ENCODE measurements at regions not wholly inside any gene's neighbourhood (a gene's known extent, or its start where the extent isn't known, plus 50 kb on each side); places are given as distances from the start of the nearest gene placed in this dataset.

GRCh38 chr7:19928247-19928646 lies 154.8 kb upstream of the TMEM196 start:
- CTCF ChIA-PET: no interaction called here
- no peak for DNase-seq (ENCODE audit: extremely low spot score)
- TF ChIP-seq NFRKB (IDR thresholded peaks at IDR 0.05): no peak
- no peak for TF ChIP-seq FOXM1 (IDR thresholded peaks at IDR 0.05; ENCODE audit: borderline replicate concordance)
- no peak for TF ChIP-seq FOXA1 (IDR thresholded peaks at IDR 0.05)
- TF ChIP-seq HDGF (IDR thresholded peaks at IDR 0.05; ENCODE audit: borderline replicate concordance): no peak
- TF ChIP-seq L3MBTL2 (conservative IDR thresholded peaks at IDR 0.05): no peak
- TF ChIP-seq ZNF384 (IDR thresholded peaks at IDR 0.05): no peak
- no peak for TF ChIP-seq BHLHE40 (IDR thresholded peaks at IDR 0.05; ENCODE audit: borderline replicate concordance)
- no peak for TF ChIP-seq FOXK2 (IDR thresholded peaks at IDR 0.05)
- TF ChIP-seq TARDBP (IDR thresholded peaks at IDR 0.05): no peak
- TF ChIP-seq SP1 (IDR thresholded peaks at IDR 0.05): no peak
- no peak for TF ChIP-seq LEF1 (IDR thresholded peaks at IDR 0.05; ENCODE audit: borderline replicate concordance)
- no peak for TF ChIP-seq PKNOX1 (IDR thresholded peaks at IDR 0.05)
- no peak for TF ChIP-seq ELF4 (IDR thresholded peaks at IDR 0.05)
- no peak for TF ChIP-seq ARNT (IDR thresholded peaks at IDR 0.05)
- no peak for TF ChIP-seq CTBP1 (IDR thresholded peaks at IDR 0.05; ENCODE audit: borderline replicate concordance)
- no peak for TF ChIP-seq SUZ12 (IDR thresholded peaks at IDR 0.05)
- POLR2A ChIA-PET: no interaction called here

GRCh38 chr7:19920705-19921104 lies 147.3 kb upstream of the TMEM196 start:
- ChIA-PET CTCF (no interaction called here), POLR2A (no interaction called here)
- DNase-seq (ENCODE audit: extremely low spot score): no peak
- no peak for TF ChIP-seq HDGF (IDR thresholded peaks at IDR 0.05; ENCODE audit: borderline replicate concordance)

GRCh38 chr7:19920166-19920565 lies 146.7 kb upstream of the TMEM196 start:
- DNase-seq (ENCODE audit: extremely low spot score): no peak
- no peak for TF ChIP-seq SP1 (IDR thresholded peaks at IDR 0.05)
- no peak for TF ChIP-seq FOXM1 (IDR thresholded peaks at IDR 0.05; ENCODE audit: borderline replicate concordance)
- no peak for TF ChIP-seq CTBP1 (IDR thresholded peaks at IDR 0.05; ENCODE audit: borderline replicate concordance)
- no peak for TF ChIP-seq PKNOX1 (IDR thresholded peaks at IDR 0.05)
- no peak for TF ChIP-seq SUZ12 (IDR thresholded peaks at IDR 0.05)
- TF ChIP-seq ZNF384 (IDR thresholded peaks at IDR 0.05): no peak
- TF ChIP-seq LEF1 (IDR thresholded peaks at IDR 0.05; ENCODE audit: borderline replicate concordance): no peak
- no peak for TF ChIP-seq ELF4 (IDR thresholded peaks at IDR 0.05)
- TF ChIP-seq TARDBP (IDR thresholded peaks at IDR 0.05): no peak
- TF ChIP-seq BHLHE40 (IDR thresholded peaks at IDR 0.05; ENCODE audit: borderline replicate concordance): no peak
- TF ChIP-seq HDGF (IDR thresholded peaks at IDR 0.05; ENCODE audit: borderline replicate concordance): no peak
- no peak for TF ChIP-seq FOXK2 (IDR thresholded peaks at IDR 0.05)
- no peak for TF ChIP-seq NFRKB (IDR thresholded peaks at IDR 0.05)
- no peak for TF ChIP-seq ARNT (IDR thresholded peaks at IDR 0.05)
- no peak for TF ChIP-seq FOXA1 (IDR thresholded peaks at IDR 0.05)
- TF ChIP-seq L3MBTL2 (conservative IDR thresholded peaks at IDR 0.05): no peak
- ChIA-PET CTCF (no interaction called here), POLR2A (no interaction called here)

- ChIA-PET CTCF (no interaction called here), POLR2A (no interaction called here)
- TF ChIP-seq ZNF384 (IDR thresholded peaks at IDR 0.05): no peak
- no peak for TF ChIP-seq LEF1 (IDR thresholded peaks at IDR 0.05; ENCODE audit: borderline replicate concordance)
- TF ChIP-seq ELF4 (IDR thresholded peaks at IDR 0.05): no peak
- TF ChIP-seq L3MBTL2 (conservative IDR thresholded peaks at IDR 0.05): no peak
- TF ChIP-seq FOXK2 (IDR thresholded peaks at IDR 0.05): no peak
- no peak for TF ChIP-seq SP1 (IDR thresholded peaks at IDR 0.05)
- TF ChIP-seq ARNT (IDR thresholded peaks at IDR 0.05): no peak
- no peak for TF ChIP-seq NFRKB (IDR thresholded peaks at IDR 0.05)
- TF ChIP-seq HDGF (IDR thresholded peaks at IDR 0.05; ENCODE audit: borderline replicate concordance): no peak
- TF ChIP-seq TARDBP (IDR thresholded peaks at IDR 0.05): no peak
- no peak for TF ChIP-seq FOXM1 (IDR thresholded peaks at IDR 0.05; ENCODE audit: borderline replicate concordance)
- no peak for TF ChIP-seq SUZ12 (IDR thresholded peaks at IDR 0.05)
- TF ChIP-seq PKNOX1 (IDR thresholded peaks at IDR 0.05): no peak
- TF ChIP-seq CTBP1 (IDR thresholded peaks at IDR 0.05; ENCODE audit: borderline replicate concordance): no peak
- TF ChIP-seq FOXA1 (IDR thresholded peaks at IDR 0.05): no peak
- DNase-seq (ENCODE audit: extremely low spot score): no peak
Measured at GRCh38 chr7:19919261-19920095, 146.1 kb upstream of the TMEM196 start.

GRCh38 chr7:19916046-19916445 lies 142.6 kb upstream of the TMEM196 start:
- ChIA-PET POLR2A (no interaction called here), CTCF (no interaction called here)
- DNase-seq (ENCODE audit: extremely low spot score): no peak
- TF ChIP-seq HDGF (IDR thresholded peaks at IDR 0.05; ENCODE audit: borderline replicate concordance) (no peak), CTBP1 (IDR thresholded peaks at IDR 0.05; ENCODE audit: borderline replicate concordance) (no peak), PKNOX1 (IDR thresholded peaks at IDR 0.05) (no peak), NFRKB (IDR thresholded peaks at IDR 0.05) (no peak), LEF1 (IDR thresholded peaks at IDR 0.05; ENCODE audit: borderline replicate concordance) (no peak), ZNF384 (IDR thresholded peaks at IDR 0.05) (no peak), FOXK2 (IDR thresholded peaks at IDR 0.05) (no peak), BHLHE40 (IDR thresholded peaks at IDR 0.05; ENCODE audit: borderline replicate concordance) (no peak), SUZ12 (IDR thresholded peaks at IDR 0.05) (no peak), FOXM1 (IDR thresholded peaks at IDR 0.05; ENCODE audit: borderline replicate concordance) (no peak), TARDBP (IDR thresholded peaks at IDR 0.05) (no peak), L3MBTL2 (conservative IDR thresholded peaks at IDR 0.05) (no peak), SP1 (IDR thresholded peaks at IDR 0.05) (no peak)

Measured in HEK293T (cell line).